H1 (cell line): ENCODE measurements at regions not wholly inside any gene's neighbourhood (a gene's known extent, or its start where the extent isn't known, plus 50 kb on each side); places are given as distances from the start of the nearest gene placed in this dataset.

Experiments
- CTCF ChIA-PET: fragments of 300-600 bp; sonication (Branson Sonifier 250); formaldehyde crosslinking; loops from one replicate; lab custom pipeline; 2021; ENCODE audit not compliant: partially characterized antibody; lab: Charles Lee
- POLR2A ChIA-PET: fragments of 300-600 bp; sonication (Branson Sonifier 250); formaldehyde crosslinking; loops from one replicate; lab custom pipeline; 2021; ENCODE audit warnings: inconsistent platforms; ENCODE audit not compliant: partially characterized antibody; lab: Charles Lee
- DNase-seq, 2 experiments: peaks; one replicate each; pipeline versions ENCODE4 v3.0.0 to v3.0.0-alpha.2; 2010 to 2022; ENCODE audit warnings: low spot score in 2 of 2, low read depth in 1 of 2, mixed read lengths in 1 of 2
- FAIRE-seq: peaks from 2 replicates; lab custom pipeline; 2011; peaks lifted over from hg19 to GRCh38; lab: Jason Lieb, UNC
- H2AFZ ChIP-seq: 2 replicates; pipeline ENCODE4 v1.8.1; 2012; ENCODE audit warnings: low read length, inconsistent platforms
- H2AK5ac ChIP-seq: 2 replicates; pipeline ENCODE4 v1.6.1; 2013; ENCODE audit warnings: low read depth, low read length
- H2BK120ac ChIP-seq: replicated peaks from 2 replicates; pipeline ENCODE3; 2013; ENCODE audit warnings: low read depth, low read length, inconsistent platforms
- H2BK12ac ChIP-seq: 2 replicates; pipeline ENCODE4 v1.6.1; 2013; ENCODE audit warnings: low read depth, low read length
- H2BK15ac ChIP-seq: 2 replicates; pipeline ENCODE4 v1.6.1; 2013; ENCODE audit warnings: low read length
- H2BK20ac ChIP-seq: 2 replicates; pipeline ENCODE4 v1.6.1; 2013; ENCODE audit warnings: low read length
- H2BK5ac ChIP-seq: 2 replicates; pipeline ENCODE4 v1.6.1; 2013; ENCODE audit warnings: low read depth, low read length
- H3K14ac ChIP-seq: 2 replicates; pipeline ENCODE4 v1.6.1; 2013; ENCODE audit warnings: inconsistent platforms; ENCODE audit not compliant: insufficient read length
- H3K18ac ChIP-seq: 2 replicates; pipeline ENCODE4 v1.6.1; 2013; ENCODE audit warnings: low read length; ENCODE audit errors: extremely low read depth
- H3K23ac ChIP-seq: 2 replicates; pipeline ENCODE4 v1.6.1; 2013; ENCODE audit warnings: inconsistent platforms; ENCODE audit not compliant: insufficient read length
- H3K23me2 ChIP-seq: 2 replicates; pipeline ENCODE4 v1.6.1; 2013; ENCODE audit warnings: low read depth, low read length
- H3K27ac ChIP-seq: 2 replicates; pipeline ENCODE4 v1.6.1; 2011; ENCODE audit warnings: low read depth, low read length, inconsistent platforms
- H3K27me3 ChIP-seq, 4 experiments: replicated peaks in 1 of 4; 1 replicate in 1 of 4; 2 replicates in 3 of 4; pipeline versions ENCODE4 v1.6.1 to v1.8.1; 2011 to 2013; ENCODE audit warnings: low read length in 3 of 4, mild to moderate bottlenecking in 3 of 4, inconsistent platforms in 2 of 4, mixed read lengths in 2 of 4, moderate library complexity in 1 of 4; ENCODE audit not compliant: control insufficient read depth in 3 of 4, insufficient read depth in 3 of 4; ENCODE audit errors: extremely low read depth in 1 of 4
- H3K36me3 ChIP-seq, 4 experiments: 2 replicates each; pipeline versions ENCODE4 v1.6.1 to v1.8.1; 2011 to 2013; ENCODE audit warnings: mild to moderate bottlenecking in 4 of 4, low read length in 3 of 4, moderate library complexity in 2 of 4, control low read depth in 1 of 4, inconsistent platforms in 1 of 4; ENCODE audit not compliant: insufficient read depth in 4 of 4, control insufficient read depth in 2 of 4
- H3K4ac ChIP-seq: replicated peaks from 2 replicates; pipeline ENCODE3; 2013; ENCODE audit warnings: low read length, low read depth, mixed read lengths, inconsistent platforms; ENCODE audit not compliant: insufficient read length
- H3K4me1 ChIP-seq, 4 experiments: replicated peaks in 1 of 4; 1 replicate in 1 of 4; 2 replicates in 3 of 4; pipeline versions ENCODE4 v1.6.1 to v1.8.1; 2011 to 2013; ENCODE audit warnings: low read length in 3 of 4, inconsistent platforms in 2 of 4, mixed read lengths in 1 of 4; ENCODE audit not compliant: insufficient read depth in 4 of 4, control insufficient read depth in 3 of 4
- H3K4me2 ChIP-seq, 2 experiments: 2 replicates each; pipeline versions ENCODE4 v1.6.1 to v1.8.1; 2011 to 2013; ENCODE audit warnings: low read depth in 2 of 2, low read length in 2 of 2, control low read depth in 1 of 2, inconsistent platforms in 1 of 2, mild to moderate bottlenecking in 1 of 2; ENCODE audit not compliant: insufficient read depth in 1 of 2
- H3K4me3 ChIP-seq, 4 experiments: fragments of 200-600, 300-600 bp in 1 of 4; sonication (generic), shearing (Covaris generic), sonication (Bioruptor Twin) in 1 of 4; 2 replicates each; pipeline versions ENCODE4 v1.5.1 to v1.8.1; 2011 to 2016; ENCODE audit warnings: low read length in 4 of 4, low read depth in 3 of 4, control low read depth in 2 of 4, inconsistent platforms in 2 of 4, mild to moderate bottlenecking in 2 of 4, mixed read lengths in 1 of 4, moderate library complexity in 1 of 4; ENCODE audit not compliant: insufficient read depth in 2 of 4; ENCODE audit errors: extremely low read depth in 1 of 4
- H3K56ac ChIP-seq: replicated peaks from 2 replicates; pipeline ENCODE3; 2013; ENCODE audit warnings: low read depth, mild to moderate bottlenecking, mixed read lengths, low read length, inconsistent platforms; ENCODE audit not compliant: insufficient read length
- H3K79me1 ChIP-seq: 2 replicates; pipeline ENCODE4 v1.6.1; 2013; ENCODE audit warnings: low read depth, low read length, control low read depth
- H3K79me2 ChIP-seq, 2 experiments: 2 replicates each; pipeline versions ENCODE4 v1.6.1 to v1.8.1; 2012 to 2013; ENCODE audit warnings: low read length in 2 of 2, mild to moderate bottlenecking in 2 of 2, inconsistent platforms in 1 of 2; ENCODE audit not compliant: insufficient read depth in 2 of 2, control insufficient read depth in 1 of 2
- H3K9ac ChIP-seq, 4 experiments: replicated peaks in 1 of 4; 1 replicate in 1 of 4; 2 replicates in 3 of 4; pipeline versions ENCODE4 v1.6.1 to v1.8.1; 2011 to 2013; ENCODE audit warnings: low read depth in 3 of 4, low read length in 3 of 4, control low read depth in 2 of 4, mild to moderate bottlenecking in 2 of 4, moderate library complexity in 2 of 4, inconsistent platforms in 1 of 4; ENCODE audit errors: extremely low read depth in 1 of 4
- H3K9me3 ChIP-seq, 2 experiments: 2 replicates each; pipeline versions ENCODE4 v1.6.1 to v1.8.1; 2012 to 2013; ENCODE audit warnings: mild to moderate bottlenecking in 2 of 2, moderate library complexity in 2 of 2, control low read depth in 1 of 2, inconsistent platforms in 1 of 2, low read depth in 1 of 2, low read length in 1 of 2, mixed read lengths in 1 of 2; ENCODE audit not compliant: insufficient read depth in 2 of 2
- H4K20me1 ChIP-seq, 2 experiments: replicated peaks in 1 of 2; 2 replicates each; pipeline versions ENCODE3 to v1.8.1; 2011 to 2013; ENCODE audit warnings: inconsistent platforms in 2 of 2, low read length in 2 of 2, mild to moderate bottlenecking in 1 of 2; ENCODE audit not compliant: insufficient read depth in 2 of 2, control insufficient read depth in 1 of 2
- H4K5ac ChIP-seq: 2 replicates; pipeline ENCODE4 v1.6.1; 2013; ENCODE audit warnings: low read length, low read depth, mixed read lengths, inconsistent platforms; ENCODE audit not compliant: insufficient read length
- H4K8ac ChIP-seq: 2 replicates; pipeline ENCODE4 v1.8.0; 2013; ENCODE audit warnings: mild to moderate bottlenecking, moderate library complexity, low read length, inconsistent platforms; ENCODE audit not compliant: insufficient read depth; ENCODE audit errors: extremely low read depth
- H4K91ac ChIP-seq: replicated peaks from 2 replicates; pipeline ENCODE3; 2013; ENCODE audit warnings: low read length, mixed read lengths, inconsistent platforms; ENCODE audit not compliant: insufficient read length
- ASH2L ChIP-seq: fragments of 200-600, 300-600 bp; sonication (generic); IDR thresholded peaks from one replicate; pipeline ENCODE4 v1.7.1; 2017; ENCODE audit warnings: low read length
- EGR1 ChIP-seq: IDR thresholded peaks from 2 replicates; pipeline ENCODE4 v1.6.1; 2011; ENCODE audit warnings: low read depth, low read length, borderline replicate concordance
- EZH2 ChIP-seq: fragments of 200-600 bp; sonication (generic); IDR thresholded peaks from 2 replicates; pipeline ENCODE4 v1.7.1; 2012; ENCODE audit warnings: low read depth, mild to moderate bottlenecking, moderate library complexity, low read length, inconsistent platforms; ENCODE audit not compliant: severe bottlenecking
- FOSL1 ChIP-seq: IDR thresholded peaks from 2 replicates; pipeline ENCODE4 v1.6.1; 2011; ENCODE audit warnings: mild to moderate bottlenecking, low read depth, low read length, moderate library complexity; ENCODE audit not compliant: insufficient read depth
- GABPA ChIP-seq: IDR thresholded peaks from 2 replicates; pipeline ENCODE4 v1.6.1; 2011; ENCODE audit warnings: mild to moderate bottlenecking, low read length, moderate library complexity, borderline replicate concordance; ENCODE audit not compliant: insufficient read depth
- NANOG ChIP-seq: IDR thresholded peaks from 2 replicates; pipeline ENCODE4 v1.6.1; 2011; ENCODE audit warnings: low read length, low read depth, mild to moderate bottlenecking, inconsistent platforms; ENCODE audit not compliant: insufficient read depth, poor library complexity, severe bottlenecking
- RAD21 ChIP-seq, 2 experiments: IDR thresholded peaks in 1 of 2; conservative IDR thresholded peaks in 1 of 2; 2 replicates each; pipeline ENCODE4 v1.6.1; 2011; ENCODE audit warnings: low read depth in 2 of 2, low read length in 2 of 2, improper control_type of control experiment in 1 of 2, inconsistent platforms in 1 of 2, mild to moderate bottlenecking in 1 of 2, moderate library complexity in 1 of 2
- RBBP5 ChIP-seq: IDR thresholded peaks from 2 replicates; pipeline ENCODE4 v1.7.1; 2012; ENCODE audit warnings: low read depth, mild to moderate bottlenecking, inconsistent platforms, low read length, moderate library complexity, borderline replicate concordance
- SIX5 ChIP-seq: IDR thresholded peaks from 2 replicates; pipeline ENCODE4 v1.6.1; 2011; ENCODE audit warnings: mild to moderate bottlenecking, low read depth, low read length
- TEAD4 ChIP-seq: IDR thresholded peaks from 2 replicates; pipeline ENCODE4 v1.6.1; 2012; ENCODE audit warnings: low read depth, low read length, inconsistent platforms, mixed read lengths
- YY1 ChIP-seq: IDR thresholded peaks from 2 replicates; pipeline ENCODE4 v1.6.1; 2011; ENCODE audit warnings: low read depth, mild to moderate bottlenecking, low read length
- ZNF274 ChIP-seq: IDR thresholded peaks from 2 replicates; pipeline ENCODE4 v1.7.0; 2012; ENCODE audit warnings: low read length, borderline replicate concordance; ENCODE audit errors: extremely low read depth
- WGBS, 2 experiments: shearing (Covaris generic) in 1 of 2; methylation state at CpG; one replicate each; pipeline versions ENCODE4 v1.1.6 to v1.1.7; 2013 to 2015; ENCODE audit warnings: low lambda C conversion rate in 2 of 2, mixed read lengths in 2 of 2, inconsistent platforms in 1 of 2, low coverage in 1 of 2, missing lambda C conversion rate in 1 of 2; ENCODE audit not compliant: insufficient replicate concordance in 2 of 2, insufficient coverage in 1 of 2, insufficient read length in 1 of 2; ENCODE audit errors: extremely low coverage in 1 of 2, missing lambda C conversion rate in 1 of 2; 5-methylcytosine and 5-hydroxymethylcytosine counted together
- TF ChIP-seq, protein P1 (sequence below): IDR thresholded peaks from 2 replicates; pipeline ENCODE4 v1.6.1; 2011; ENCODE audit warnings: low read length, improper control_type of control experiment

DNA sequence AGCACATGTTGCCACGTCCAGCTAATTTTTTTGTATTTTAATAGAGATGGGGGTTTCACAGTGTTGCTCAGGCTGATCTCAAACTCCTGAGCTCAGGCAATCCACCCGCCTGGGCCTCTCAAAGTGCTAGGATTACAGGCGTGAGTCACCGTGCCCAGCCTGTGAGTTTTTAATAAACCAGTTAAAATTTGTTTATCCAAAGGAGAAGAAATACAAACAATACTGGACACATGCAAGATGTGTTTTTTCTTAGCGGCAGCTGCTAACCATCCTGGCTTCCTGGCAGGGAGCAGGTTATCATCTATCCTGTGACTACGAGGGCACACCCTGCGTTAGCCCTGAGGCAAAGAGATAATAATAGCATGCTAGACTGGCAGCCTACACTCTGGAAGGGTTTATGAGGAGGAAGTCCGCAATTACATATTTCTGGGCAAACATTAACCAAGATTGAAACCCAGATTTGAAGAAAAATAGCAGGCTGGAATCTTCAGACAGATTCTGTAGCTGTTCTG, 191.4 kb downstream of the SPRY1 start:
- Histone ChIP-seq H4K8ac (no peak overlapping the region), H3K79me2 (no peaks in the 10 kb centered on the region), H3K18ac (no peak overlapping the region), H3K9me3 (no peaks in the 10 kb centered on the region), H2AK5ac (no peak overlapping the region), H2BK15ac (no peak overlapping the region), H4K5ac (no peak overlapping the region), H3K56ac (no peak overlapping the region), H4K91ac (no peak overlapping the region), H3K4me1 (peaks cover 0 to 3% (median 0%) of the 10 kb centered on the region in 4 experiments; a peak in 1 of 7 replicates), H3K79me1 (no peaks in the 10 kb centered on the region), H3K23me2 (no peaks in the 10 kb centered on the region), H2BK120ac (no peak overlapping the region), H3K4me3 (no peak overlapping the region), H2BK5ac (no peak overlapping the region), H3K14ac (no peak overlapping the region), H3K36me3 (no peaks in the 10 kb centered on the region), H2BK12ac (no peak overlapping the region), H2BK20ac (no peak overlapping the region), H3K9ac (no peak overlapping the region), H3K4ac (no peak overlapping the region), H3K23ac (no peak overlapping the region), H3K27ac (no peak overlapping the region), H2AFZ (no peak overlapping the region), H3K27me3 (no peaks in the 10 kb centered on the region), H4K20me1 (no peaks in the 10 kb centered on the region), H3K4me2 (no peak overlapping the region)
- POLR2A ChIA-PET = no interaction called here
- CTCF ChIA-PET = interaction anchor here (1.3 to 2.1 kb wide), 3 partner anchors 23 to 73 kb away, joined by 3 to 7 read pairs (median 4); no protein-coding TSS in a partner anchor
- 95% methylated on average over 8 of the region's 8 CpGs; no CpG with 5 or more reads in 1 of the 2 experiments for WGBS, 2 experiments
- DNase-seq (no peak), FAIRE-seq (no peak)
- no peak for TF ChIP-seq EZH2
- TF ChIP-seq NANOG = no peak
- TF ChIP-seq EGR1 = no peak
- no peak for TF ChIP-seq YY1
- no peak for TF ChIP-seq SIX5
- no peak for TF ChIP-seq RBBP5
- TF ChIP-seq ZNF274 = no peak
- no peak for TF ChIP-seq FOSL1
- no peak for TF ChIP-seq RAD21 (IDR thresholded peaks at IDR 0.05 in 1 of 2, conservative IDR thresholded peaks at IDR 0.05 in 1 of 2; ENCODE audit: low read depth in 2 of 2, low read length in 2 of 2)
- no peak for TF ChIP-seq TEAD4
- TF ChIP-seq GABPA = no peak
- TF ChIP-seq, protein P1, sequence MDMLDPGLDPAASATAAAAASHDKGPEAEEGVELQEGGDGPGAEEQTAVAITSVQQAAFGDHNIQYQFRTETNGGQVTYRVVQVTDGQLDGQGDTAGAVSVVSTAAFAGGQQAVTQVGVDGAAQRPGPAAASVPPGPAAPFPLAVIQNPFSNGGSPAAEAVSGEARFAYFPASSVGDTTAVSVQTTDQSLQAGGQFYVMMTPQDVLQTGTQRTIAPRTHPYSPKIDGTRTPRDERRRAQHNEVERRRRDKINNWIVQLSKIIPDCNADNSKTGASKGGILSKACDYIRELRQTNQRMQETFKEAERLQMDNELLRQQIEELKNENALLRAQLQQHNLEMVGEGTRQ = no peak
- TF ChIP-seq ASH2L = no peak
